ENCODE measurements at regions not wholly inside any gene's neighbourhood (a gene's known extent, or its start where the extent isn't known, plus 50 kb on each side); places are given as distances from the start of the nearest gene placed in this dataset.
"Not testable (repeated sequence)": the region's sequence is repeated elsewhere in the genome, so short reads cannot be mapped to it uniquely, and the experiment has no call there.

DNA sequence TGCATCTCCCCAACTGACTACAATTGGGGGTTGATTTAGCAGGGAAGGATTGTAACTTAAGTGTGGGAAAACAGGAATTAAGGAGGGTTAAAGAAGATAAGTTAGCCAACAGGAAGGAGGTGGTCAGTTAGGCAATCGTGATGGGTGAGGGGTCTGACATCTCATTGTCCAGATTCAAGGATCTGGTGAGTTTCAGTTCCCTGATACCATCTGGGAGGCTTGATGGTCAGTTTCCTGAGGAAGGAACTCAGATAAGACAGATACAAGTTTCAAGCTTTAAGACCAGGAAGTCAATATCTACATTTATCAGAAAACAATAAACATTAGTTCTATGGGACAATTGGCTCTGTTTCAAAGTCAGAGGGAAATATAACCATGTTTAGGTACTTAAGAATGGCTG is 601.8 kb downstream of the SLITRK6 start:
- DNase-seq = no peak

DNA sequence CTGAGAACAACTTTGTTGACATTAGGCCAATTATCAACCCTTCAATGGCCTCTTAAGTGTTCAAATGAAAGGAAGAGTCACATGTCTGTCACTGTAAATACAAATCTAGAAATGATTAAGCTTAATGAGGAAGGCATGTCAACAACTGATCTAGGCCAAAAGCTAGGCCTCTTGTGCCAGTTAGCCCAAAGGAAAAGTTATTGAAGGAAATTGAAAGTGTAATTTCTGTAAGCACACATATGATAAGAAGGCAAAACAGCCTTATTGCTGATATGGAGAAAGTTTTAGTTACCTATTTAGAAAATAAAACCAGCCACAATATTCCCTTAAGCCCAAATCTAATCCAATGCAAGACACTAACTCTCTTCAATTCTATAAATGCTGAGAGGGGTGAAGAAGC is 604.7 kb downstream of the SLITRK6 start:
- DNase-seq = no peak

DNA sequence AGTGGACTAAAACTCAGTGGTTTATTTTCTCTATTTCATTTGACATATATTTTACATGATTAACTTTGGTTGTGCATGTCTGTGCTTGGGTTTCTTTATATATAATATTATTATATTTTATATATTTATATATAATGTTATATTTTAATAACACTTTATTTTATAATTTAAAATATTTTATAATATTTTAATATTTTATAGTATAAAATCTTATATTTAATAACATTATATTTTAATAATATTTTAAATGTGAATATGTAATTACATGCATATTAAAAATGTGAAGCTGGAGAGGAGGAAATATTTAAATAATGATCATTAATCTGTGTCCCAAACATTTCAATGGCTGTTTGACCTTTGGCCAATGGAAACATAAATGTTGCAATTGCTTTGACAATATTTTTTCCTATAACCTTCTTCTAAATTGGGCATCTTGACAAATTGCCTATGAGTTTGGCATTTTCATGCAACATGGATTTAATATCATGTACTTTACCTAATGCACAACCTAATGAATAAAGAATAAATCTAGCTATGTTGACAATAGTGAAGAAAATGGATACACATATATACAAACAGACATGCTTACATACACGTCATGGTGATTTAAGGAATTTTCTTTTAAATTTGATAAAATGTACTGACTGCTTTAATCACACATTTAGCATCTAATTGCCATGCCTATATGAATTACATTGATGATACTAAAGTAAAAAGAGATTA is 607.1 kb downstream of the SLITRK6 start:
- no peak for DNase-seq

DNA sequence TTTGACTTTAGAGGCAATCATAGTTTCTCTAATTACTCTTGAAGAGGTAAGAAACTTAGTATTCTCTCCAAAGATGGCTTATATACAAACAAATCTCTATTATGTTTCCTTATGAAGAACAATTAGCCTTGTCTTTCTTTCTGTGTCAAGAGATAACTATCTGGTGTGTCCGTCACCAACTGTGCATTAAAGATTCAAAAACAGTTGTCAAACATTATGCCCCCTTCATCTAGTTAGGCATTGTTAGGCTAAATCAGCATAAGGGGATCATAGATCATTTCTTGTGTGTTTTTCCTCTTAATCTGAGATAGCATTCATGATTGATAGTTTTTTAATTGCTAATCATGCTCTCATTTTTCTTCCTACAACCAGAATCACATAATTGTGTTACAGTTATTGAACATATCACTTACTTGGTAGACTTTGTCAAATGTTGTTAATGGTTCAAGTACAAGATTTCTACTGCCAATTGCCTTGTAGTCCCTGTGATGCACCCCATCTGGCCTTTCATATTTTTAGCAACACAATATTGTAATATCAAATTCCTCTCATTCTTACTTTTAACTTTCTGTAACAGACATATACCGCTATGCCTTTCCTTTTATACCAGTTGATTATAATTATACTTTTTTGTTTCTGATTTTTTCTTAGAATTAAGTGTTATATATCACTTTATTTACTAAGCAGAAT is 612.7 kb downstream of the SLITRK6 start:
- no peak for DNase-seq

DNA sequence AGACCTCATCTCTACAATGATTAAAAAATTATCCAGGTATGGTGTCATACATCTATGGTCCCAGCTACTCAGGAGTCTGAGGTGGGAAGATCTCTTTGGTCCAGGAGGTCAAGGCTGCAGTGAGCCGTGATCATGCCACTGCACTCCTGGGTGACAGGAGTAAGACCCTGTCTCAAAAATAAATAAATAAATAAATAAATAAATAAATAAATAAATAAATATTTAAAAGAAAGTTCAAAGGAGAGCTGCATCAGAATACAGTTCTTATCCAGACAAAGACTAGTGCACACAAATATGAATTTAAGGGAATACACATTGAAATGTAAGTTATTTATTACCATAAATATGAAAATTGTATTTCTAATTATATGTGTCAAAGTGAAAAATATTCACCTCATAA is 624.9 kb downstream of the SLITRK6 start:
- no peak for DNase-seq

DNA sequence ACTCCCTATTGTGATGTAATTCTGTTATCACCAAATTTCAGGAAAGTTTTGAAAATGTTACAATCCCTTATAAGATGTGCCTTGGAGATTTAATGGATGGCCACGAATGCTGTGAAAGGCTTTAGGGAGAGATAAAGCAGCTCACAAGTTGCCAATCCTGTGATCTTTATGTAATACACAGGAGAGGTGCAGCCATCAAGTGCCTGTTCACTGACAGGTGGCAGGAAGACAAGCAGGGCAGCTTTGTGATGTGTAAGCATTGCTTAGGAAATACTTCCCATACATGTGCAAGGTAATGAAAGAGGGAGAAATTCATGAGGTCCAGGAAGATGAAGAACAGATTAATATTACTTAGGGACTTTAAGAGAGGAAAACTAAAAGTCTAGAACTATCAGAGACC is 628.8 kb downstream of the SLITRK6 start:
- DNase-seq = no peak

DNA sequence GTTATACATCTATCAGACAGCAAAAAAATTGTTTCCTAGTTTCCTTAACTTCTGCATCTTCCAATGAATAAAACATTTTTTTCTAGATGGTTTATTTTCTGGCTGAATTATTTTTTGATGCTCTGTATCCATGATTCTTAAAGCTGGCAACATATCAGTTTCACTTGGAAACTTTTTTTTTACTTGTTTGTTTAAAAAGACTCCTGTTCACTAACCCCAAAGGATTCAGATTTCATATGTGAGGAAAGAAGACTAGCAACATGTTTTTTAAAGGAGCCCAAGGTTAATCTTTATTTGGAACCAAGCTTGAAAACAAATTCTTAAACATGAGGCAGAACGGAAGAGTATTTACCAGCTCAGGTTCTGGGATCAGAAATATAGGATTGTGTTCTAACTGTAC is 632.3 kb downstream of the SLITRK6 start:
- DNase-seq = no peak

DNA sequence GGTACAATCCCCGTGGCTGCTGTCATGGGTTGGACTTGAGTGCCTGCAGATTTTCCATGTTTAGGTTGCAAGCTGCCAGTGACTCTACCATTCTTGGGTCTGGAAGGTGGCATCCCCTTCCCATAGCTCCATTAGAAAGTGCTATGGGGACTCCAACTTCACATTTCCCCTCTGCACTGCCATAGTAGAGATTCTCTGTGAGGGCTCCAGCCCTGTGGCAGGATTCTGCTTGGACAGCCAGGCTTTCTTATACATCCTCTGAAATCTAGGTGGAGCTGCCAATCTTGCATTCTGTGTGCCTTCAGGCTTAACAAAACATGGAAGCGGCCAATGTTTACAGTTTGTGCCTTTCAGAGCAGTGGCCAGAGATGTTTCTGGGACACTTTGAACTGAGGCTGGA is 636.2 kb downstream of the SLITRK6 start:
- no peak for DNase-seq

DNA sequence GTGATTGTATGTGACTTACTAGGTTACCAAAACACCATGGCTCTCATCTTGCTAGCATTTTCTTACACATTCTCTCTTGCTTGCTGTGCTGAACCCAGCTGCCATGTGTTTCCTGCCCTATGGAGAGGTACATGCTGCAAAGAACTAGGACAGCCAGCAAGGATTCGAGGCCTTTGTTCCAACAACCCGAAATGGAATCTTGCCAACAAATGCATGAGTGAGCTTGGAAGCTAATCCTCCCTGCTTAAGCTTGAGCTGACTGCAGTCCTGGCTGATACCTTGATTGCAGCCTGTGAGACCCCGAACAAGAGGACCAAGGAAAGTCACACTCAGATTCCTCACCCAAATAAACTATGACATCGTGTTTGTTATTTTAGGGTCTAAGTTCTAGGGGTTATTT is 651.2 kb downstream of the SLITRK6 start:
- DNase-seq = no peak

DNA sequence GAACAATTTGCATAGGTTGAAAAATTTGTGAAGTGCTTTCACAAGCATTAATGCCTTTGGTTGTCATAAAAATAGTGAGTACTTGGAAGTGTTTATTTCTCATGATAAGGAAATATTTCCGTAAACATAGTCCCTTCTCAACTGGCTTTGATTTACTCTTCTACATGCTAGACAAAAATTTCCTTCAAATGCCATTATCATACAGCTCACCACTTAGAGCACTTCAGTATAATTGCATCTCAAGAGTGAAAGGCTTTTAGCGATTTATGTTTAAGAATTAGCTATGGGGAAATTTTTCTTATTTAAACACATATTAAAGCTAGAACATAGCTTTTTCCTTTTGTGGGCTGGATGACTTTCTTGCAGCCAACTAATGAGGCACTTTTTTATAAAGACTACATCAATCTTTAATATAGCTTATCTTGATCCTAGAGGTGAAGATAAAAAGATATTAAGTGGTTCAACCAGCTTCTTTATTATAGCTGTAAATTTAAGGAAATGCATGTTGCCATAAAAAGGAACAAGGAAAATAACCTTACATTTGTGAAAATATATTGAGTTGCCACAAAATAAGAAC is 656.8 kb downstream of the SLITRK6 start:
- no peak for DNase-seq

DNA sequence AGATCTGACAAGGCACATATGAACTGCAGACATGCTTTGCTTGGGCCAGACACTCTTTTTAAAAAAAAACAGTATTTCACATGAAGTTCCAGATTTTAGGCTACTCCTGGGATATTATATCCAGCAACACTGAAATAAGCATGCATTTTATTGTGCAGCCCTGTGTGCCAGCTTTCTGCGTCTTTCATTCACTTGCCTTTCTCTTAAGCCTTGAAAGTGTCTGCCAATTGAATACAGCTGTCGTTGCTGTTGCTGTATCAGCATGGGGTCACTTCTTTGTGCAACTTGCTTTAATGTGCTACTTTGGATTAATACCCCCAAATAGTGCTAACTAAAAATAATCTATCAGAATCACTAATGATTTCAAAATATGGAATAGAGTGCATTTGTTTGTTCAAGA is 657.8 kb downstream of the SLITRK6 start:
- DNase-seq = no peak

DNA sequence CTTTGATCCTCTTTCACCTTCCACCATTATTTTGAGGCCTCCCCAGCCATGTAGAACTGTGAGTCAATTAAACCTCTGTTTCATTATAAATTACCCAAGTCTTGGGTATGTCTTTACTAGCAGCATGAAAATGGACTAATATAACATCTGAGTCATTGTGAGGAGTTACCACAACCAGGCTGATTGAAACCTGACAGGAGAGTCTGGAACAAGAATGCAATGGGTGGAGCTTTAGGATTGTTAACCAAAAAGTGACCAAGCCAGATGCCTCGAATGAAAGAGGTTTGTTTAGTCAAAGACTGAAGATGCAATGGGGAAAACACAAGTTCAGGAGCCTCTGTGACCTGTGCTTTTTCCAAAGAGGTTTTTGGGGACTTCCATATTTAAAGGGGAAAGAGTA is 659.0 kb downstream of the SLITRK6 start:
- no peak for DNase-seq

DNA sequence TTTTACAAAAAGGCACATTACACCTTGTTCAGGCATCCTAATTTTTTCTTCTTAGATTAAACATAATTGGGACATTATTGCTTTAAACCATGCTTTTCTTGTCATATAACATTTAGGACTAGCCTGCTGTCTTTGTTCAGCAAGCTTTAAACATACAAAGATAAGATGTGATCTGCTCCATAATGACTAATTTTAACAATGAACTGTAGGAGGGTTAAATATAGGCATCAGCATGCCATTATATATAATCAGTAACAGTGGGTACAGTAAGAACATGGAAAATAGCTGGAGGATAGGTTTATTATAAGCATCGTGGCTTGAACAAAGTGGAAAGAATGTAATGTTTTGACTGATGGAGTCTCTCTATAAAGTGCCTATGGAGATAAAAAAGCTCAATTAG is 661.7 kb downstream of the SLITRK6 start:
- no peak for DNase-seq

DNA sequence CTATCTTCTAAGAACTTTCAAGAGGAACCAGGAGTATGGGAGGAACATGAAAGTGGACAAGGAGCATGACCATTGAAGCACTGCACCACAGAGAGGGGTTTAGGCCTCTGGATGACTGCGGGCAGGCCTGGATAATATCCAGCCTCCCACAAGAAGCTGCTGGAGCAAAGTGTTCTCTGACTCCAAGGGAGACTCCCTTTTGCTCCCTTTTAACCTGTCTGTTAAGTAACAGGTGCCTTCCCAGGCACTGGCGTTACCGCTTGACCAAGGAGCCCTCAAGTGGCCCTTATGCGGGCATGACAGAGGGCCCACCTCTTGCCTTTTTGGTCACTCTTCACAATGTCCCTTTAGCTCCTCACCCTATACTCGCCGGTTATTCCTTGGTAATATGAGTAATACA is 666.2 kb downstream of the SLITRK6 start:
- no peak for DNase-seq

DNA sequence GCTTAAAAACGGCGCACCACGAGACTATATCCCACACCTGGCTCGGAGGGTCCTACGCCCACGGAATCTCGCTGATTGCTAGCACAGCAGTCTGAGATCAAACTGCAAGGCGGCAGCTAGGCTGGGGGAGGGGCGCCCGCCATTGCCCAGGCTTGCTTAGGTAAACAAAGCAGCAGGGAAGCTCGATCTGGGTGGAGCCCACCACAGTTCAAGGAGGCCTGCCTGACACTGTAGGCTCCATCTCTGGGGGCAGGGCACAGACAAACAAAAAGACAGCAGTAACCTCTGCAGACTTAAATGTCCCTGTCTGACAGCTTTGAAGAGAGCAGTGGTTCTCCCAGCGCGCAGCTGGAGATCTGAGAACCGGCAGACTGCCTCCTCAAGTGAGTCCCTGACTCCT is 675.7 kb downstream of the SLITRK6 start:
- DNase-seq = not testable (repeated sequence)

DNA sequence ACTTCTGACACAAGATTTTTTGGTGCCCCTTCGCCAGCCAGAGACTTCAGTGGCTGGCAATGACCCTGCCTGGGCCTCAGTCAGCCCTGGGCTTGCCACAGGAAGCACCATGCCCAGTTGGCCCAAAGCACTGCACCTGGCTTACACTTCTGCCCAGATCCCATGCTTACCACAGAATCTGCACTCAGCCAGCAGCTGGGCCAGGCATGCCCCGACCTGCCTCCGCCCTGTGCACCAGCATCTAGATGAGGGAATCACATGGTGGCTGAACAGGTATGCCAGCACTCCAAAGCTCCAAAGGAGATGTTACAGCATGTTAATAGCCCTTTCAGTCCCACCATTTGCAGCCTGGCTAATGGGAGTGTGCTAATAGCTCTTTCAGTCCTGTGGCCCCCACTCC is 690.9 kb downstream of the SLITRK6 start:
- DNase-seq = no peak

DNA sequence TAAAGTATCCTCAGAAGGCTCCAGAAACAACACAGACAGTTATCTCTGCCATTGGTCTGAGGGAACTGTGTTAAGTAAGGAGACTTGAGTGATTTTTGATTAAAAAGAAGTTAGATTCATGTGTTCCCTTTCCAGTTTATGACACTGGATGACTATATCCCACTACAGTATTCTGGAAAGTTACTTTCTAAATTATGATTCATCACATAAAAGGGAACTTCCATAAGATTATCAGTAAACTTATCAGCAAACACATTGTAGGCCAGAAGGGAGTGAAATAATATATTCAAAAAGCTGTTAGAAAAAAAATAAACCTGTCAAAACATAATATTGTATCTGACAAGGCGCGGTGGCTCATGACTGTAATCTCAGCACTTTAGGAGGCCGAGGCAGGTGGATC is 700.0 kb downstream of the SLITRK6 start:
- DNase-seq = no peak

DNA sequence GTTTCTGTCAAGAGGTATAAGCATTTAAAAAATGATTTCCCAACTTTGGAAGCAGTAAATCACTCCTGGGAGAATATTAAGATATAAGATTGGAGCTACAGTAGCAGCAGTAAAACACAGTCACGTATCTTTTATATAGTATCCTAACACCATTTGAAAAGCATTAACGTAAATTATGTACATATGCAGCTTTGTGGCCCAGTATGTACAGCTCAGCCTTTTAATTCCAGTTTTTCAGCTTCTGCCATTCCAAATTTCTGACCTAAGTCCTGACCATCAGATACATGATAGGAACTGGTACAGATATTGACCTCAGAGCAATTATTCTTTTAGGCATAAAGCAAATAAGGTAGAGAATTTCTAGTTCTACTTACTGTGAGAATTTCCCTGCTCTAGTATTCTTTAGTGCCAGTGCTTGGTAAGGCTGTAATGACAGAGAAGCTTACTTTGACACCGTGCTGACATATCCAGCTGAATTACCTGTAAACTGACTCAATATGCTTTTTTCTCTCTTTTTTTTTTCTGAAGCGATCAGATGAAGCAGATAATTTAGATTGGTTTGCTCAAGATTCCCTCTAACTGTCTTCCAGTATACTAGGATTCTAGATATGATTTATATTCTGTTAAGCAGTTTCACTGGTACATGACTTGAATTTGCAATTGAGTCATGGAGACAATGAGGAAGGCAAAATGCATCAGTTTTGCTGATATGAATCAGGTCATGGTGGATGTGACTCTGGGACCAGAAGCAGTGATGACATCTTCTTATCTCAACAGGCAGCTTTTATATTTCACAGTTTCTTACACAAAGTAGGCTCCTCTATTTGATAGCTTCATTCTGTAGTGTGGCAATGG is 703.6 kb downstream of the SLITRK6 start:
- DNase-seq = no peak

DNA sequence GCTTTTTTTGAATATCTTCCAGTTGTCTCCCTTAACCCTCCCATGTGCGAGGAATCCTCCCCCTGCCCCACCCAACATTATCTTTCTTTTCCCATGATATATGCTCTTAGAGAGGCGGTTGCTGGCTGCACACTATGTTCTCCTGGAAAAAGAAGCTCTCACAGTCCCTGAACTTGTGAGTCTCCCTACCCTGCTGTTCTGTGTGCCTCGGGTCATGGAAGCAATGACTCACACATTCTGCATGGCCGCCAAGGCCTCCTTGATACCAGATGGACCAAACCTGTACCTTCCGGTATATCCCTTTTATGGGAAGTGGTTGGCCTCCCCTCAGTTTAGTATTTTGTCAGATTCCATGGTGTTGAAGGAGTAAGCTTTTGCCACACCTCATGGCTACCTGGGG is 705.4 kb downstream of the SLITRK6 start:
- no peak for DNase-seq

DNA sequence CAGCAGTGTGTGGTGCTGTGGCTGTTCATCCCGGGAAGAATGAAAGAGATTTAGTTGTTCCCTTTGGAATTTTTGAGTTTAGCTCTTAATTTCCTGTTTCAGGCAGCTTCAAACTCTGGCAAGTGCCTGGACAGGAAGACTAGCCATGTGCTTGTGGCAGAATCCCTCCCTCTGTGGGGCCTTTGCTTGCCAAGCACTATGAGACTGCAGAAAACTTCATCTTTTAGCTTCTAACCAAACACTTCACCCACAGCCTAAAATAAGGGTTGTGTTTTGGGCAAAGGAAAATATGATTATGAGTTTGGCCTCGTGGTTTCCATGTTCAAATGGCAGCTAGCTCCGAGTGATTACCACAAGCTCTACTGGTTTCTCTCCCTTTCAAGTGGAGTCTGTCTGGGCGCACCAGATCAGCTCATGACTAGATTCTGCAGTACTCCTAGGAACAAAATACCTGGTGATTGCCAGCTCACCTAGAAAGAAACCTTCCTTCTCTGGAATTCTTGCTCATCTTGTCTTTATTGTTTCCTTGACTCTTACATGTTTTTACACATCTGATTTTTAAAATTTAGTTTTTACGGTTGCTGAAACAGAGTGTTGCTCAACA is 707.5 kb downstream of the SLITRK6 start:
- DNase-seq = no peak

DNA sequence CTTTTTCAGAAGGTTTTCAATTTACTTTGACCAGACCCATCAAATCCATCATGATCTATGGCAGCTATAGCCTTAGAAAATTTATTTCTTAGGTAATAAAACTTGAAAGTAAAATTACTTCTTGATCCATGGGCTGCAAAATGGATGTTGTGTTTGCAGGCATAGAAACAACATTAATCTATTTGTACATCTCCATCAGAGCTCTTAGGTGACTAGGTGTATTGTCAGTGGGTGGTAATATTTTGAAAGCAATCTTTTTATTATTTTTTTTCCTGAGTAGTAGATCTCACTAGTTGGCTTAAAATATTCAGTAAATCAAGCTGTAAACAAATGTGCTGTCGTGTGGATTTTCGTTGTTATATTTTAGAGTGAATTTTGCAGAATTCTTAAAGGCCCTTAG is 710.0 kb downstream of the SLITRK6 start:
- no peak for DNase-seq

DNA sequence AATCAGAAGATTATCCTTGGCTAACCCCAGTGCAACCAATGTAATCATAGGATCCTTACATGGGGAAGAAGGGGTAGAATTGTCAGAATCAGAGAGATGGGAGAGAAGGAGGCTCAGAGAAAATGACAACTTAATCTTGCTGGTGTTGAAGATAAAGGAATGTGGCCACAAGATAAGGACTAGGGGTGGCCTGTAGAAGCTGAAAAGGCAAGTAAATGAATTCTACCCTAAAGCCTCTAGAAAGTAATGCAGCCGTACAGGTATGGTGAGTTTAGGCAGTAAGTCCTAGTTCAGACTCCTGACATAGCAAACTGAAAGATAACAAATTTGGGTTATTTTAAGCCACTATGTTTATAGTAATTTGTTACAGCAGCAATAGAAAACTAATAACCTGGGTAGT is 718.5 kb downstream of the SLITRK6 start:
- DNase-seq = no peak

DNA sequence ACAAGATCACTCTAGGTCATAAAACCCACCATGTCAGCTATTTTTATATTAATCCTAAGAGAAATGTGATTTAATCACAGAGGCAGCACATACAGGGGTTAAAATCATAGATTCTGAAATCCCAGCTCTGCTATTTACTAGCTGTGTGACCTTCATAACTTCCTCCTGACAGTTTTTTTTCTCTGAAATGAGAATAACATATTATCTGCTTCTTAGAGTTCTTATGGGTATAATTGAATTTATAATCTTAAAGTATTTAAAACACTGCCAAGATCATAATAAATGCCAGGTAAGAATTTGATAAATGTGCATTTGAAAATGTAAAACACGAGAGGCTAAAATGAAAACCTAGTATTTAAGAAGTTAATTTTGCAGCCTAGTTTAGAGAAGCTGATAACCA is 722.9 kb downstream of the SLITRK6 start:
- no peak for DNase-seq

Data from right kidney (tissue), 1 donor.